Loucy (cell line): ENCODE measurements at regions not wholly inside any gene's neighbourhood (a gene's known extent, or its start where the extent isn't known, plus 50 kb on each side); places are given as distances from the start of the nearest gene placed in this dataset.
"Not testable (repeated sequence)": the region's sequence is repeated elsewhere in the genome, so short reads cannot be mapped to it uniquely, and the experiment has no call there.

Experiments
- H2AFZ ChIP-seq: fragments of 200-600 bp; sonication (generic); 2 replicates; pipeline ENCODE4 v1.6.0; 2016; ENCODE audit warnings: antibody characterized with exemption, mild to moderate bottlenecking, low read length, moderate library complexity
- H3F3A ChIP-seq: fragments of 200-600 bp; 2 replicates; pipeline ENCODE4 v1.6.0; 2016; ENCODE audit warnings: antibody characterized with exemption, low read depth, mild to moderate bottlenecking
- H3K27me3 ChIP-seq: fragments of 200-600 bp; sonication (generic); 2 replicates; pipeline ENCODE4 v1.6.1; 2014; ENCODE audit warnings: low read length, mild to moderate bottlenecking; ENCODE audit not compliant: insufficient read depth, poor library complexity, severe bottlenecking
- H3K36me3 ChIP-seq: fragments of 200-600 bp; sonication (generic); 2 replicates; pipeline ENCODE4 v1.6.1; 2016; ENCODE audit warnings: low read length; ENCODE audit not compliant: insufficient read depth
- H3K4me1 ChIP-seq: fragments of 200-600 bp; sonication (generic); 2 replicates; pipeline ENCODE4 v1.5.1; 2014; ENCODE audit warnings: low read length, mild to moderate bottlenecking; ENCODE audit not compliant: insufficient read depth, poor library complexity, severe bottlenecking
- H3K4me2 ChIP-seq: fragments of 200-600 bp; sonication (generic); 2 replicates; pipeline ENCODE4 v1.6.0; 2014; ENCODE audit warnings: antibody characterized with exemption, low read length, low read depth, mild to moderate bottlenecking; ENCODE audit not compliant: poor library complexity, severe bottlenecking
- H3K4me3 ChIP-seq: fragments of 200-600 bp; sonication (generic); 2 replicates; pipeline ENCODE4 v1.5.1; 2014; ENCODE audit warnings: low read length, mild to moderate bottlenecking, mixed read lengths; ENCODE audit not compliant: poor library complexity, severe bottlenecking
- H3K79me2 ChIP-seq: fragments of 200-600 bp; sonication (generic); 2 replicates; pipeline ENCODE4 v1.6.1; 2014; ENCODE audit warnings: low read length; ENCODE audit not compliant: insufficient read depth
- H3K9ac ChIP-seq: fragments of 200-600 bp; sonication (generic); 2 replicates; pipeline ENCODE4 v1.6.0; 2014; ENCODE audit warnings: mild to moderate bottlenecking, low read depth, low read length, moderate library complexity; ENCODE audit not compliant: poor library complexity, severe bottlenecking
- H3K9me2 ChIP-seq: fragments of 200-600 bp; sonication (generic); replicated peaks from 2 replicates; pipeline ENCODE4 v1.6.1; 2016; ENCODE audit warnings: low read depth, low read length, mixed read lengths
- H3K9me3 ChIP-seq: fragments of 200-600 bp; sonication (generic); 2 replicates; pipeline ENCODE4 v1.6.1; 2014; ENCODE audit warnings: mild to moderate bottlenecking, antibody characterized with exemption, low read length, low read depth; ENCODE audit not compliant: insufficient read depth
- H4K20me1 ChIP-seq: fragments of 200-600 bp; sonication (generic); 2 replicates; pipeline ENCODE4 v1.6.0; 2014; ENCODE audit warnings: antibody characterized with exemption, low read length, mild to moderate bottlenecking; ENCODE audit not compliant: insufficient read depth, poor library complexity, severe bottlenecking
- TF ChIP-seq, protein P1 (sequence below): fragments of 200-600 bp; sonication (generic); conservative IDR thresholded peaks from 2 replicates; pipeline ENCODE4 v1.5.1; 2014; ENCODE audit warnings: mild to moderate bottlenecking, antibody characterized with exemption, low read length

GRCh38 chr6:58003417-58004167, 686.2 kb downstream of the PRIM2 start:
- not testable (repeated sequence) for H3K4me1 ChIP-seq, H3K79me2 ChIP-seq, H3K9me2 ChIP-seq, H4K20me1 ChIP-seq, H3K4me3 ChIP-seq, H2AFZ ChIP-seq, H3K9ac ChIP-seq, H3K36me3 ChIP-seq, H3K4me2 ChIP-seq, H3K9me3 ChIP-seq, H3K27me3 ChIP-seq, H3F3A ChIP-seq
- TF ChIP-seq, protein P1, sequence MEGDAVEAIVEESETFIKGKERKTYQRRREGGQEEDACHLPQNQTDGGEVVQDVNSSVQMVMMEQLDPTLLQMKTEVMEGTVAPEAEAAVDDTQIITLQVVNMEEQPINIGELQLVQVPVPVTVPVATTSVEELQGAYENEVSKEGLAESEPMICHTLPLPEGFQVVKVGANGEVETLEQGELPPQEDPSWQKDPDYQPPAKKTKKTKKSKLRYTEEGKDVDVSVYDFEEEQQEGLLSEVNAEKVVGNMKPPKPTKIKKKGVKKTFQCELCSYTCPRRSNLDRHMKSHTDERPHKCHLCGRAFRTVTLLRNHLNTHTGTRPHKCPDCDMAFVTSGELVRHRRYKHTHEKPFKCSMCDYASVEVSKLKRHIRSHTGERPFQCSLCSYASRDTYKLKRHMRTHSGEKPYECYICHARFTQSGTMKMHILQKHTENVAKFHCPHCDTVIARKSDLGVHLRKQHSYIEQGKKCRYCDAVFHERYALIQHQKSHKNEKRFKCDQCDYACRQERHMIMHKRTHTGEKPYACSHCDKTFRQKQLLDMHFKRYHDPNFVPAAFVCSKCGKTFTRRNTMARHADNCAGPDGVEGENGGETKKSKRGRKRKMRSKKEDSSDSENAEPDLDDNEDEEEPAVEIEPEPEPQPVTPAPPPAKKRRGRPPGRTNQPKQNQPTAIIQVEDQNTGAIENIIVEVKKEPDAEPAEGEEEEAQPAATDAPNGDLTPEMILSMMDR: peak; percentile 52

- not testable (repeated sequence) for H3F3A ChIP-seq, H3K9me2 ChIP-seq
These were observed 690.0 kb downstream of the PRIM2 start for GRCh38 chr6:58007334-58008000.

DNA sequence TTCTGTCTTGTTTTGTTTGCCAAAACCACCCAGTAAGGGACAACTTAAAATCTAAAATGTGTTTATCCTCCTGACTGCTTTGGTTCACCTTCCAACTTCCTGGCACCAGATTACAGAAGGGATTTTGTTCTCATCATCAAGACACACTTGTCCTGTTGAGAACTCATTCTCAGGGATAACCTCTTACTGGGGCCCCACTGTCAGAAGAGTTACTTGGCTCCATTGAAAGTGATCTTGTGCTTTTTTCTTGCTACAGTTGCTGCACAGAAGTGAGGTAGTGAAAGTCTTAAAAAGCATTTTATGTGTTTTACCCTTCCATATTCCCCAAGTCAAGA, 690.5 kb downstream of the PRIM2 start:
- H3K9me3 ChIP-seq, H3K4me3 ChIP-seq, H3K79me2 ChIP-seq, H4K20me1 ChIP-seq, H3K4me1 ChIP-seq, H2AFZ ChIP-seq, H3K9me2 ChIP-seq, H3K9ac ChIP-seq, H3K4me2 ChIP-seq, H3F3A ChIP-seq, H3K27me3 ChIP-seq, H3K36me3 ChIP-seq: not testable (repeated sequence)

More at GRCh38 chr6:58007334-58008000, 690.0 kb downstream of the PRIM2 start:
- not testable (repeated sequence) for H3K36me3 ChIP-seq, H3K27me3 ChIP-seq, H4K20me1 ChIP-seq, H3K9ac ChIP-seq, H3K4me1 ChIP-seq, H3K79me2 ChIP-seq, H2AFZ ChIP-seq, H3K9me3 ChIP-seq, H3K4me3 ChIP-seq, H3K4me2 ChIP-seq

GRCh38 chr6:58011954-58012600, 694.6 kb downstream of the PRIM2 start:
- not testable (repeated sequence) for H3F3A ChIP-seq, H3K9me3 ChIP-seq, H3K79me2 ChIP-seq, H3K9ac ChIP-seq, H3K4me3 ChIP-seq, H3K4me1 ChIP-seq, H3K36me3 ChIP-seq, H3K4me2 ChIP-seq, H3K9me2 ChIP-seq, H2AFZ ChIP-seq, H4K20me1 ChIP-seq, H3K27me3 ChIP-seq

GRCh38 chr6:58016614-58017013, 699.2 kb downstream of the PRIM2 start:
- not testable (repeated sequence) for H3K9me3 ChIP-seq, H3K9ac ChIP-seq, H4K20me1 ChIP-seq, H3F3A ChIP-seq, H3K36me3 ChIP-seq, H3K4me3 ChIP-seq, H3K27me3 ChIP-seq, H3K9me2 ChIP-seq, H3K79me2 ChIP-seq, H3K4me2 ChIP-seq, H2AFZ ChIP-seq, H3K4me1 ChIP-seq

DNA sequence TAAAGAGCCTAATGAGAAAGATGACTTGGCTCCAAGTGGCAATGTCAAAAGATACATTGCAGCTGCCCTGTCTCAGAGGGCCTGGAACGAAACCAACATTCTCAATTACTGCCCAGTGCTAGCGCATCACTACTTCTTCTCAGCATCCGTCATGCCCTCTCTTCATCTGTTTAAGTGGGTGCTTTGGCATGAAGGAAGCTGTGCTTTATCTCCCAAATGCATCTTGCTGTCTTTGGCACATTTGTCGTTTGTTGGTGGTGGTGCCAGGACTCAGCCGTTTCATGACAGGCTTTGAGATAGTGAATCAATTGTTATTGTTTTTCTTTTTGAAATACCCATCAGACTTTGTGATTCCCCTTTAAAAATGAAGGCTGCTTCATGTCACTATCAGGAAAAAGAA, 710.8 kb downstream of the PRIM2 start:
- not testable (repeated sequence) for H3K9me2 ChIP-seq, H3K4me1 ChIP-seq, H3K36me3 ChIP-seq, H3K9ac ChIP-seq, H3F3A ChIP-seq, H3K27me3 ChIP-seq, H3K4me3 ChIP-seq, H4K20me1 ChIP-seq, H2AFZ ChIP-seq, H3K4me2 ChIP-seq, H3K79me2 ChIP-seq, H3K9me3 ChIP-seq
